Left colon (tissue), 2 donors: ENCODE measurements at regions not wholly inside any gene's neighbourhood (a gene's known extent, or its start where the extent isn't known, plus 50 kb on each side); places are given as distances from the start of the nearest gene placed in this dataset.
A peak's percentile ranks its signal among the peaks of the same experiment; 100 is the strongest.
"Not testable (repeated sequence)": the region's sequence is repeated elsewhere in the genome, so short reads cannot be mapped to it uniquely, and the experiment has no call there.

Experiments used
- ATAC-seq: fragments of 200-7000 bp; cut with Tn5 transposase; one replicate; pipeline ENCODE4 v1.9.1; 2020; ENCODE audit warnings: mild to moderate bottlenecking, moderate library complexity
- DNase-seq, 2 donors: peaks; one replicate each; pipeline ENCODE4 v3.0.0-alpha.2; 2020
- intact Hi-C, 2 donors: fragments of 100-400 bp; cut with DNase I in 1 of 2; cut with micrococcal nuclease in 1 of 2; formaldehyde crosslinking; loops; one replicate each; pipeline versions ENCODE4 v1.11.2 to v1.14.0; 2022; cut with DNase I, micrococcal nuclease
- donor health status: DM: no; HTN: no; CAD: no.
- donor health status: DM: yes; HTN: yes; CAD: no.

DNA sequence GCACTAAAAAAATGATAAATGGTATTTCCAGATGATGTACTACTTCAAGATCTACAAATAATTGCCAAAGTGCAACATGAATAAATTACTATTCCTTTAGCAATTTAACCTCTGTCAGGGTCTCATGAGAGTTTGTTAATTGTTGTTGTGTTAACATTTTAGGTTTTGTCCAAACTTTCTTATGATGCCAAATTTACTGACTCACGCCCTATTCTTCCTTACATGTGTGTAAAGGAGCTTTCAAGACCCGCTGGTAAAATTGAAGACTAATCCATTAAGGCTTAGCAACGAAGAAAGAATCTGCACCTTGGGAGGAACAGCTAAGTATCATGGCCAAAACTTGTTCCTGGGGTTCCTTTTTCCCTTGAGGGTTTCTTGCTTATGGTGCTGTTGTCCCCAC lies 252.7 kb upstream of the JADE1 start:
- DNase-seq (no peak), ATAC-seq (no peak)
- intact Hi-C loops = loop anchor here in 1 of 2 donors (10.0 kb wide), 1 partner anchor 272 kb away; the partner anchor contains the start of gene PGRMC2

DNA sequence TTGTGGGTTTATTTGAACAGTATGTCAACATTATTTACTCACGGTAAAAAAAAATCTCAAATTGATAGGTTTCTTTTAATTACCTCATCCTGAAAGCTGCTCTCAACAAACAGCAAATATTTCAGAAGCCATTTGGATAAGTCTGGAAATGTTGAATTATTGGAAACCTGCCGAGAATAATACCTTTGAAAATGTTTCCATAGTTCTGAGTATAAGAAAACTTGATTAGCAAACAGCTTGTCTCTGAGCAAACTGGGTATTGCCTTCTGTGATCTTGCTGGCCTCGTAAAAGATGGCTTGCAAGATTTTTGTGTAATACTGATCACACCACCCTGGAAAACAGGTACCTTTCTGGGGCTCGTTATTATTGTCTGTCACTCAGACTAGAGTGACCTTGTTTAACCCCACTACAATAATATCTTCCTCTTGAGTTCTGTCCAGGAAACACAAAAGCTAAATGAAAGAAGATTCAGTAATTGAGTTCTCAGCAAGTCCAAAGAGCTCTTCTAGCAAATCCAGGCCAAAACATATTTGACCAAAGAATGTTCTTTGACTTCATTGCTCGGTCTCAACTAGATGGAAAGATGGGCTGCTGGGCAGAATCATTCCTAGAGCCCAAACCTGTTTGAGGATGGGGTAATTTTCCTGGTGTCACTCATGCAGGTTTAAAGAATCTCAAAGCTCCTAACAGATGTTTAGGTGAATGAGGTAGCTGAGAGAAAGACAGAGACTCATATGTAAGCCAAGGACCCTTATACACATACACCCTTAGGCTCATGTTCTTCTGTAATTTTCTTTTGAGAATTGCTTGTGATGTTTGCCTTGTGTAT lies 255.6 kb upstream of the JADE1 start:
- DNase-seq = no peak
- ATAC-seq = peak; percentile 65
- intact Hi-C loops = loop anchor here in 1 of 2 donors (10.0 kb wide), 1 partner anchor 269 kb away; the partner anchor contains the start of gene PGRMC2

DNA sequence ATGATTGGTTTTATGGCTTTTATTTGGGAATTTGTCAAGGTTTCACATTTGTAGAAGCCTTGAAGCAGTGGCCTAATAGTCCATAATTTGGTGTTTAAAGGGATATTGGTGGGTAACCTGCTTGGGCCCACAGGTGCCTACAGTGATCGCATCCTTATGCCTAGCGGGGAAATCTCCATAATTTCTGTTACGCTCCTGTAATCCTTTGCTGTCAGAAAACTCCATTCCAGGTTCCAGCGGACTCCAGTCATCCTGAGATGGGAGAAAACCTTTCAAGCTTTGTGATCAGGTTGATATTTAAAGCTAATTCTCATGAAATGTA lies 257.0 kb upstream of the JADE1 start:
- intact Hi-C loops = loop anchor here in 1 of 2 donors (10.0 kb wide), 1 partner anchor 268 kb away; the partner anchor contains the start of gene PGRMC2
- DNase-seq (no peak), ATAC-seq (no peak)

DNA sequence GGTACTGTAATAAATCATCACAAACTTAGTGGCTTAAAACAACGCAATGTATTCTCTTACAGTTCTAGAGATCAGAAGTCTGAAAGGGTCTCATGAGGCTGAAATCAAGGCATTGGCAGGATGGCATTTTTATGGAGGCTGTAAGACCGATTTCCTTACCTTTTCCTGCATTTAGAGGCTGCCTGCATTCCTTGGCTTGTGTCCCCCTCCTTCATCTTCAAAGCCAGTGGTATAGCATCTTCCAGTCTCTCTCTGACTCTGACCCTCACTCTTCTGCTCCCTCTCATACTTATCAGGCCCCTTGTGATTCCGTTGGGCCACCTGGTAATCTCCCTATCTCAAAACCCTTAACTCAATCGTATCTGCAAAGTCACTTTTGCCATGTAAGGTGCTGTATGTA lies 258.2 kb upstream of the JADE1 start:
- ATAC-seq (no peak), DNase-seq (no peak)
- intact Hi-C loops = loop anchor here in 1 of 2 donors (10.0 kb wide), 1 partner anchor 266 kb away; the partner anchor contains the start of gene PGRMC2

DNA sequence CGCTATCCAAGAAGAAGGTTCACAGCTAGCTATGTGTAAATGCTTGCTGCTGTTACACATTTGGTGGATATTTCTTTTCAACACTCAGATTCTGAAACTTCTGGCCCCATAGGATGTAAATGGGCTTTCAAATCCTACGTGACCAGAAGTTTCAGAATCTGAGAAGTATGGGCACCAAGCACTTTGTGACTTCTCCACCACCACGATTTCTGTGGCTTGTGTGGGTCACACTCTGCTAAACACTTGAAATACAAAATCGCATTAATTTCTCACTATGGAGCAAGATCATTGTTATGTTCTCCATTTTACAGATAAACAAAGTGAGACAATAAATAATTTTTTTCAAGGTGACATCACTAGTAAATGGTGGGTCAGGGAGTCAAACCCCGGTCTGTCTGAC lies 259.4 kb upstream of the JADE1 start:
- DNase-seq (no peak), ATAC-seq (no peak)
- intact Hi-C loops = loop anchor here in 1 of 2 donors (10.0 kb wide), 1 partner anchor 265 kb away; the partner anchor contains the start of gene PGRMC2

DNA sequence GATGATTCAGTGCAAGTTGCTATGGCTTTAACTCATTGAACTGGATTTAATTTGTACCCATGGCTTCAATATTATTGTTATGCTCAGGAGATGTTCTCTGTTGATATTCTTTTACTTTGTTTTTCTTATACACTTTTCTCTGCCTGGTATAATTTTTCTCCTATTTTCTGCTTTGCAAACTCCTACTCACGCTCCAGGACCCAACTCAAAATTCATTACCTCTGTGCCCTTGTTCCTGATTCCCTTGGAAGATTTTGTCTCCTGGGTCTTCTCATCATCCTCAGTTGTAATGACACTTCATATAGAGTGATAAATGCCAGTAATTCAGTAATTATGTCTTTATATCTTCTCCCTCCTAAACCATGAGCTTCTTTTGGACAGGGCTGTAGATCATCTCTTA lies 259.9 kb upstream of the JADE1 start:
- ATAC-seq (no peak), DNase-seq (no peak)
- intact Hi-C loops = loop anchor here in 1 of 2 donors (10.0 kb wide), 1 partner anchor 265 kb away; the partner anchor contains the start of gene PGRMC2

DNA sequence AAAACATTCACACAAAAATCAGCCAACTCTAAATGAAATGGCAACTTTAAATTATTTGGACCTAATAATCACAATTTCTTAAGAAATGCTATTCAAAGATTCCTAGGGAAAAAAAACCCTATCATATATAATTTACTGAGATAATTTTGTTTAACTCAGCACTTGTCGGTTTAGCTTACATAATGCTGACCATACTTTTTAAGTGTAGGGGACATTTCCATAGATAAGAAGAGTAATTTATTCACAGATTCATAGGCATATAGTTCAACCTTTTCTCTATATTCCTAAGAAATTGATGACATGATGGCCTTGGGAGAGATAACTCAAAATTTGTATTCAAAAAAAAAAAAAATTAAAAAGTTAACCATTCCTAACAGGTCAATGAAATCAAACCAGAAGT lies 260.8 kb upstream of the PGRMC2 start:
- intact Hi-C loops = no loop called here
- DNase-seq = no peak
- no peak for ATAC-seq

DNA sequence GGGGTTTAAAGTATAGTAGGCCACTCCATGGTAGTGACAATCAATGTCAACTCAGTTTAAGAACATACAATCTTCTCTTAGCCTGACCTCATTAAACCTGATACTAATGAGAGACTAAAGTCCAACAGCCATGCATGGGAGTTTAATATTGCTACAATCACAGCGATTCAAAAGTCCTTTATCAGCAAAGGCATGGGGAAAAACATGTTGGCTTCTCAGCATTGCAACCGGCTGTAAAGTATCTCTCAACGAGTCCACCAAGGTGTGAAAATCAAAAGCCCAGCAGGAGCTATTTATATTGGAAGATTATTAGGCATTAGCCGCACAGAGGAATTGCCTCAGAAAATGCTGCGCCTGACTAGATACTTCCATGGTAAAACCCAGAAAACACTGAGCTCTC lies 256.7 kb upstream of the PGRMC2 start:
- no peak for DNase-seq
- ATAC-seq = no peak
- intact Hi-C loops = no loop called here

DNA sequence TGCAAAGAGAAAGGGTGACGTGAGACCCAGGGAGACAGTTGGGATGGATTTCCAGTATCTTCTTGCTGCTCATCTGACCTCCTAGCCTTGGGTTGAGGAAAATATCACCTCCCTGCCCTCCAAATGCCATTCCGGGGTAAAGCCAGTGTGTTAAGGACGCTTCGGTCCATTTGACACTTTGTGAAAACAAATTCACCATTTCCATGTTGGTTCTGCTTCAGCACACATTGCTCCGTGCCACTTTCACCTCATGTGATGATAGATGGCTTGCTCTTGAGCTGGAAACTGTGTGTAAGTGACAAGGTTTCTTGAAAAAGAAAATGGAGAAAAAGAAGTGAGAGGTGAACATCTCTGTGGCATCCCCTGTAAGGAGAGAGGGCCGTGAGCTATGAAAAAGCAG lies 256.1 kb upstream of the PGRMC2 start:
- intact Hi-C loops = no loop called here
- DNase-seq = no peak
- no peak for ATAC-seq

DNA sequence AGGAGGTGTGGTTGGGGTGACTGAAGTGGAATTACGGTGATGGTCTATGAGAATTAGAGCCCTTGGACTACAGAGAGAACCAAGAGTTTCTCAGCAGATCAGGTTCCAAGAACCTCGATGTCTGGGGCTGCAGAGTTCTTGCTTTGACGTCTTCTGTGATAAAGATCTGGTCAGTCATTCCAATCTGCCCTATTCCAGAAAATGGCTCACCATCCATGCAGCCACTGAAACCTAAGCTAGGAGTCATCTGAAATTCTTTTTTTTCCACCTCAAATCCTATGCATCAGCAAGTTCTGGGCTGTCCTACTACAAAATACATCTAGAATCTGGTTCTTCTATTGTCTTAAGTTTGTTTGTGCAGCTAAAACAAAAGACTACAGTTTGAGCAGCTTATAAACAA lies 254.4 kb upstream of the PGRMC2 start:
- intact Hi-C loops = no loop called here
- DNase-seq (no peak), ATAC-seq (no peak)

DNA sequence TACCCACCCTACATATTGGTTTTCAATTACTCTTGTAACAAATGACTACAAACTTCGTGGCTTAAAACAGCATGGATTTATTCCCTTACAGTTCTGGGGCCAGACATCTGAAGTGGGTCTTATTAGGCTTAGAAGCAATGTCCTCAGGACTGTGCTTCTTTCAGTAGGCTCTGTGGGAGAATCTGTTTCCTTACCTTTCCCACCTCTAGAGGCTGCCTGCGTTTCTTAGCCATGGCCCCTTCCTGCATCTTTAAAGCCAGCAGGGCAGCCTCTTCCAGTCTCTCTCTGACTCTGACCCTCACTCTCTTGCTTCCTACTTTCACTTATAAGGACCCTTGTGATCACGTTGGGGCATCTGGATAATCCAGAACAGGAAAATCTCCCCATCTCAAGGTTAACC lies 252.5 kb upstream of the PGRMC2 start:
- intact Hi-C loops = no loop called here
- ATAC-seq = no peak
- no peak for DNase-seq

DNA sequence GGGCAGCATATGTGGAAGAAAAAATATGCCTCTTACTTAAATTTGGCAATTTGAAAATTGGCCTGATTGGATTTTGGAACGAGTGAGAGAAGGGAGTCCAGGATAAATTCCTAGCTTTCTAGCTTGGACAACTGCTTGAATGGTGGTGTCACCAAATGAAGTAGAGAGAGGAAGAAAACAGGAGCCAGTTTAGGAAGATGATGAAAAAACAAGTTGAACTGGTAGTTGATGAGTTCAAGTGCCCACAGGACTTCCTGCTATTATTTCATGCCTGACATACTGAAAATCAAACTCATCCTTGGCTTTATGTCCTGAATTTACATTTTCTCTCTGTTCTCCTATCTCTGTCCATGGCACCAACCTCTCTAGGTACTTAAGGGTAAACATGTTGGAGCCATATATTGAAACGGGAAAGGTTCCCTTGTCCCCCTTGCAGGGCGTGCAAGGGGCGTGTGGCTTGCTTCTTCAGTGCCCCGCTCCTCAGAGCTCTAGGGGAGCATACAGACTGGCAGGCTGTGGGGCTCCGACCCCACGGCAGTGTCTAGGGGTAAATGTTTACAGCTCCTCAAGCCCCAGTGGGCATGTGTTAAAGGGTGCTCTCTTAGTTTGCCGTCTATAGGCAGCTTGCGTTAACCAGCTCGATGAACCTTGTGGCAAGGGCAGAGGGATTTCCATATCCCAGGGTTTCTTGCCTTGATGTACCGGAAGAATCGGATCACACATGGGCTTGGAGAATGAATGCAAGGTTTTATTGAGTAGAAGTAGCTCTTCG lies 250.7 kb upstream of the PGRMC2 start:
- intact Hi-C loops = no loop called here
- ATAC-seq = no peak
- no peak for DNase-seq

DNA sequence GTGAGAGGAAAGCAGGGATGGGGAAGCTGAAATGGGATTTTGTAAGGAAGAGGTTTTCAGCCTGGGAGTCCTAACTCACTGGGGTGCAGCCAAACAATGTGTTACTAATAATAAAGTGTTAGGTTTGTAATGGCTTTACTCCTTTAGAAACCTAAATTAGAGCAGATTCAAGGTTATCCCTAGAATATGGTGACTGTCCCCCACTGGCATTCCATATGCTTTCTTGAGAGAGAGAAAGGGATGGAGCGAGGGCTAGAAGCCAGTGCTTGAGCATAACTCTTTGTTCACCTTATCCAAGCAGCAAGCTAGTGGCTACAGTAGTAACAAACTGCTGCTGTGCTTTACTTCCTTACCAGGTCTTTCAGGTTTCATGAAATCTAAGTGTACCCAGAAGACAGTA lies 249.1 kb upstream of the PGRMC2 start:
- ATAC-seq (no peak), DNase-seq (no peak)
- intact Hi-C loops = no loop called here

DNA sequence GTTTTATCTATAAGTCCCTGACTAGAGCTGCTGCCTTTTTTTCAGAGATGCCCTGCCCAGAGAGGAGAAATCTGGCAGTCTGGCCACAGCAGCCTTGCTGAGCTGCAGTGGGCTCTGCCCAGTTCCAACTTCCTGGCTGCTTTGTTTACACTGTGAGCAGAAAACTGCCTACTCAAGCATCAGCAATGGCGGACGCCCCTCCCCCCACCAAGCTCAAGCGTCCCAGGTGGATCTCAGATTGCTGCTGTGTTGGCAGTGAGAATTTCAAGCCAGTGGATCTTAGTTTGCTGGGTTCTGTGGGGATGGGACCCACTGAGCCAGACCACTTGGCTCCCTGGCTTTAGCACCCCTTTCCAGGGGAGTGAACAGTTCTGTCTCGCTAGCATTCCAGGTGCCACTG lies 247.9 kb upstream of the PGRMC2 start:
- DNase-seq, ATAC-seq, intact Hi-C loops: not testable (repeated sequence)

DNA sequence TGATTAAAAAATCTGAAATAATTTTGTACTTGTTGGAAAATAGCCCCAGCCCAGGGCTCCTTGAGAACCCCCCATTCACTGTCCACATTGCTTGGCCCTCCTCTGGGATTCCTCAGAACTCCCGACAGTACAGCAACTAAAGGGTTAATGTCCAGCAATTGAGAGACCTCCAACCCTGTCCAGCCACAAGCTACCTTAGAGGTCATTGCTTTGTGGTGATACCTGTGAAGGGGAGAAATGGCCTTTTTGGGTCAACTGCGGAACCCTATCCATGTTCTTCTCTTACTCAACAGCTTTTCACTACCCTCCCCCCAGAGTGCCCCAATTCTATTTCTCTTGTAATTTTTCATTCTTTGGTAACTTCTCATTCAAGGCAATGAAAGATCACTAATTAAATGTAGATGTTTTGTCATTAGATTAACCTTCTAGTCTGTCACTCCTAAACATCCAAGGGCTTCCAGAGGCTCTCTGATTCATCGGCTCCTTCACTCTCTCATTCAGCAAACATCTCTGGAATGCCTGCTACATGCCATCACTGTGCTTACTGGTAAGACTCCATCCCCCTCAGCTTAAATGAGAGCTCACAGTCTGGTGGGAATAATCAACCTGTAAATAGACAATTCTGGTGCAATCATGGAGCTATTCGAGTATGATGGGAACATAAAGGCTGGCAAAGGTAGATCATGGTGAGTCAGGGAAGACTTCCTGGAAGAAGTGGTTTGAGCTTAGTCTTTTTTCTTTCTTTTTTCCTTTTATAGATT lies 241.4 kb upstream of the PGRMC2 start:
- ATAC-seq (no peak), DNase-seq (no peak)

DNA sequence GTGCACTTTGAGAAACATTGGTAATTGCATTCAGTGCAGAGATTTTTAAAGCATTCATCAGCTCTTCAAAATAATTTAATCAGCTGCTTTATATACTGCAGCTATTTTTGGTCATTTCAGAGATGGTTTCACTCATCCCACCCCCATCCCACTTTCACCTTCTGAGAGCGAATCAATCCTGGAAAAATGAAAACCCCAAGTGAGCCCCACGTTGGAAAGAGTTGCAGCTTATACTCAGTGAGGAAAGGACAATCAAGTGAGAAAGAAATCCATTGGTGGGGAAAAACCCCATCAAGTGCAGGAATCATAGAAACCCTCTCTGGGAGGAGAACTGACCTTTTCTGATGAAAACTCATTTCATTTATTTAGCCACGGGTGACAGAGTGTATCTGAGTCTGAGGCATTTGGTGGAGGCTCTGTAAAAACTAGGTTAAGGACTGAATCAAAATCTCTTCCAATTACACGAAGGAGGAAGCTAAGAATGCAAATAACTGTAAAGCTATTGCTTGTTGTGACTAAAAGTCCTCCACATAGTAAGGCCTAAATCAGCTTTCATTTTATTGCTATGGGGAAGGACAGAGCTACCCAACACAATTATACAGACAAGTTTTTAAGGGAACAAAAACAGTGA lies 240.4 kb upstream of the PGRMC2 start:
- DNase-seq = no peak

More for the DNA sequence above, 241.4 kb upstream of the PGRMC2 start:
- intact Hi-C loops = no loop called here

DNA sequence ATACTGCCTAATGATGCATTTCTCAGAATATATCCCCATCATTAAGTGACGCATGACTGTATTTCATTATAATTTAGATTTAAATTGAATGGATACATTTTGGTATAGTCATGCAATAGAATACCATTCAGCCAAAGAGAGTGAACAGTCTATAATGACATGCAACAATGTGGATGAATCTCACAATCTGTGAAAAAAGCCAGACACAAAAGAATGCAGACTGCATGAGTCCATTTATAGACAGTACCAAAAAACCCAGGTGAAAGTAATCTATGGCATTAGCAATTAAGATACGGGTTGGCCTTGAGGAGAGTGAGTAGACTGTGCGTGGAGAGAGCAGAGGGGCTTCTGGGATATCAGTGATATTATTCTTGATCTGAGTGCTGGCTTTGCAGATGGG lies 239.7 kb upstream of the PGRMC2 start:
- intact Hi-C loops = no loop called here
- ATAC-seq = no peak
- DNase-seq = no peak

More for the DNA sequence above, 240.4 kb upstream of the PGRMC2 start:
- no peak for ATAC-seq
- intact Hi-C loops = no loop called here

DNA sequence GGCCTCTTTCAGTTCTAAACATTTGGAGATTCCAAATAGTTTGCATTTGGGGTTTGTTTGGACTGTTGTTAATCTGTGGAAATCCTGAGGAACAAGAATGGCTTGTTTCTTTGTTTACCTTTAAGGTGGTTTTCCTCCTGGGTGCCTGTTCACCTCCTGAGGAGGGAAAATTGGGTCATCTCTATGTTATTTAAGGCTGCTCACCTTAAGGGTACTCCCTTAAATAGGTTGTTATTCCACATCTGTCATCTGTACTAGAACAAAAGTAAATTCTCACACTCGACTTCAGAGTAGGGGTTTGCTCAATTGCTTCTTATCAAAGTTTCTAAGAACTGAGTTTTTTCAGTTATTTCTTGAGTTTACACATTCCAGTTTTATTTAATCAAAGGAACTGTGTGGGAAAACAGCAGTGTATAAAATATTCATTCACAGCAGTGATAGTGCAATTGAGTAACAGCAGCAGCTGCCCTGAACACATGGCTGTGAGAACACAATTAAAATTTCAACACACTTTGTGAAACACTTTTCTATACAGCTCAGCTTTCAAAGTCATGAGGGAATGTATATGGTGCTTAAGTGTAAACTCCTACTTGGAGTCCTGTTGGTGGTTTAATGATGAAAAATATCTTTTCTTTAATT lies 238.5 kb upstream of the PGRMC2 start:
- ATAC-seq (peak; percentile 60), DNase-seq (no peak)
- intact Hi-C loops = no loop called here
